H9 (cell line): ENCODE measurements at regions not wholly inside any gene's neighbourhood (a gene's known extent, or its start where the extent isn't known, plus 50 kb on each side); places are given as distances from the start of the nearest gene placed in this dataset.

Experiments
- DNase-seq: peaks from one replicate; pipeline ENCODE4 v3.0.0-alpha.2; 2017
- H2AFZ ChIP-seq: one replicate; pipeline ENCODE4 v1.6.1; 2013; ENCODE audit warnings: mild to moderate bottlenecking, low read length, control low read depth, moderate library complexity
- H2AK5ac ChIP-seq: 2 replicates; pipeline ENCODE4 v1.6.1; 2013; ENCODE audit warnings: low read length, control low read depth, mixed read lengths; ENCODE audit not compliant: insufficient read length
- H2BK120ac ChIP-seq: one replicate; pipeline ENCODE4 v1.6.1; 2013; ENCODE audit warnings: low read depth, mild to moderate bottlenecking, low read length, control low read depth, inconsistent platforms; ENCODE audit not compliant: poor library complexity, severe bottlenecking
- H2BK12ac ChIP-seq: 2 replicates; pipeline ENCODE4 v1.6.1; 2013; ENCODE audit warnings: low read length, control low read depth, mixed read lengths, low read depth; ENCODE audit not compliant: insufficient read length
- H2BK15ac ChIP-seq: 2 replicates; pipeline ENCODE4 v1.6.1; 2013; ENCODE audit warnings: low read depth, low read length, control low read depth
- H2BK20ac ChIP-seq: one replicate; pipeline ENCODE4 v1.6.1; 2013; ENCODE audit warnings: low read depth, mild to moderate bottlenecking, low read length, control low read depth, inconsistent platforms; ENCODE audit not compliant: poor library complexity, severe bottlenecking
- H2BK5ac ChIP-seq: 2 replicates; pipeline ENCODE4 v1.6.1; 2013; ENCODE audit warnings: low read length, control low read depth, mixed read lengths; ENCODE audit not compliant: insufficient read length
- H3K14ac ChIP-seq: 2 replicates; pipeline ENCODE4 v1.6.1; 2013; ENCODE audit warnings: low read length, control low read depth; ENCODE audit not compliant: insufficient read depth
- H3K18ac ChIP-seq: 2 replicates; pipeline ENCODE4 v1.6.1; 2013; ENCODE audit warnings: low read depth, mild to moderate bottlenecking, mixed read lengths, low read length, control low read depth; ENCODE audit not compliant: insufficient read length
- H3K23ac ChIP-seq: 2 replicates; pipeline ENCODE4 v1.6.1; 2013; ENCODE audit warnings: low read length, control low read depth, mixed read lengths, low read depth; ENCODE audit not compliant: insufficient read length
- H3K23me2 ChIP-seq: 2 replicates; pipeline ENCODE4 v1.6.1; 2013; ENCODE audit warnings: low read depth, mild to moderate bottlenecking, mixed read lengths, low read length, control low read depth; ENCODE audit not compliant: insufficient read length, poor library complexity, severe bottlenecking
- H3K27ac ChIP-seq: 2 replicates; pipeline ENCODE4 v1.5.1; 2013; ENCODE audit warnings: low read length, control low read depth, mixed read lengths, low read depth; ENCODE audit not compliant: insufficient read length
- H3K27me3 ChIP-seq: 2 replicates; pipeline ENCODE4 v1.6.1; 2013; ENCODE audit warnings: low read length, control low read depth, inconsistent platforms; ENCODE audit not compliant: insufficient read depth
- H3K4ac ChIP-seq: 2 replicates; pipeline ENCODE4 v1.6.1; 2013; ENCODE audit warnings: low read depth, mild to moderate bottlenecking, control low read depth, inconsistent platforms, low read length, moderate library complexity
- H3K4me1 ChIP-seq: 2 replicates; pipeline ENCODE4 v1.6.1; 2013; ENCODE audit warnings: low read length, control low read depth, inconsistent platforms; ENCODE audit not compliant: insufficient read depth
- H3K4me2 ChIP-seq: 2 replicates; pipeline ENCODE4 v1.6.1; 2013; ENCODE audit warnings: low read length, control low read depth, mixed read lengths; ENCODE audit not compliant: insufficient read length, insufficient read depth
- H3K56ac ChIP-seq: 2 replicates; pipeline ENCODE4 v1.6.1; 2013; ENCODE audit warnings: low read depth, mild to moderate bottlenecking, mixed read lengths, low read length, control low read depth; ENCODE audit not compliant: insufficient read length
- H3K79me1 ChIP-seq: 2 replicates; pipeline ENCODE4 v1.6.1; 2013; ENCODE audit warnings: low read depth, mild to moderate bottlenecking, moderate library complexity, low read length, control low read depth, inconsistent platforms; ENCODE audit not compliant: insufficient read depth, poor library complexity, severe bottlenecking
- H3K79me2 ChIP-seq: 2 replicates; pipeline ENCODE4 v1.6.1; 2013; ENCODE audit warnings: low read length, control low read depth, inconsistent platforms; ENCODE audit not compliant: insufficient read depth
- H3K9ac ChIP-seq: 2 replicates; pipeline ENCODE4 v1.6.1; 2013; ENCODE audit warnings: low read length, control low read depth, mixed read lengths; ENCODE audit not compliant: insufficient read length; ENCODE audit errors: extremely low read depth
- H3K9me3 ChIP-seq: one replicate; pipeline ENCODE4 v1.6.1; 2013; ENCODE audit warnings: low read depth, low read length, inconsistent platforms; ENCODE audit not compliant: control insufficient read depth
- H3T11ph ChIP-seq: one replicate; pipeline ENCODE4 v1.6.1; 2013; ENCODE audit warnings: mild to moderate bottlenecking, low read length, control low read depth, inconsistent platforms
- H4K20me1 ChIP-seq: one replicate; pipeline ENCODE4 v1.6.1; 2013; ENCODE audit not compliant: control insufficient read depth, insufficient read length, insufficient read depth
- H4K5ac ChIP-seq: 2 replicates; pipeline ENCODE4 v1.6.1; 2013; ENCODE audit warnings: low read depth, mild to moderate bottlenecking, mixed read lengths, low read length, control low read depth; ENCODE audit not compliant: insufficient read length
- H4K8ac ChIP-seq: replicated peaks from 2 replicates; pipeline ENCODE4 v1.6.1; 2013; ENCODE audit warnings: low read length, control low read depth, mixed read lengths, low read depth; ENCODE audit not compliant: insufficient read length
- H4K91ac ChIP-seq: 2 replicates; pipeline ENCODE4 v1.6.1; 2013; ENCODE audit warnings: low read depth, mild to moderate bottlenecking, moderate library complexity, mixed read lengths, low read length, control low read depth; ENCODE audit not compliant: insufficient read length
- H3K27ac Mint-ChIP-seq, 3 experiments: 2 replicates in 2 of 3; 3 replicates in 1 of 3; pipeline ENCODE4 v1.8.0; 2020 to 2021; ENCODE audit warnings: mixed read lengths in 3 of 3, mild to moderate bottlenecking in 1 of 3, moderate library complexity in 1 of 3
- H3K27me3 Mint-ChIP-seq: 2 replicates; pipeline ENCODE4 v1.8.0; 2021; ENCODE audit warnings: low read depth, mild to moderate bottlenecking, moderate library complexity, mixed read lengths
- H3K36me3 Mint-ChIP-seq, 3 experiments: 2 replicates in 2 of 3; 3 replicates in 1 of 3; pipeline ENCODE4 v1.8.0; 2020 to 2021; ENCODE audit warnings: low read depth in 3 of 3, mixed read lengths in 3 of 3; ENCODE audit not compliant: insufficient read depth in 1 of 3
- H3K4me1 Mint-ChIP-seq, 2 experiments: 2 replicates each; pipeline ENCODE4 v1.8.0; 2020; ENCODE audit warnings: mixed read lengths in 2 of 2
- H3K4me3 Mint-ChIP-seq, 2 experiments: 2 replicates in 1 of 2; 3 replicates in 1 of 2; pipeline ENCODE4 v1.8.0; 2020 to 2021; ENCODE audit warnings: mild to moderate bottlenecking in 2 of 2, mixed read lengths in 2 of 2, moderate library complexity in 1 of 2
- H3K9me3 Mint-ChIP-seq, 2 experiments: 2 replicates in 1 of 2; 3 replicates in 1 of 2; pipeline ENCODE4 v1.8.0; 2020; ENCODE audit warnings: mild to moderate bottlenecking in 2 of 2, mixed read lengths in 2 of 2, moderate library complexity in 1 of 2
- WGBS: extraction: QIAGEN DNeasy Blood & Tissue Kit; methylation state at CpG from one replicate; pipeline ENCODE4 v1.1.7; 2013; ENCODE audit warnings: missing lambda C conversion rate, low lambda C conversion rate, mixed read lengths; ENCODE audit not compliant: insufficient read length; ENCODE audit errors: extremely low coverage; 5-methylcytosine and 5-hydroxymethylcytosine counted together
- TF ChIP-seq, protein P1 (sequence below): fragments of 200-600 bp; sonication (generic); conservative IDR thresholded peaks from 3 replicates; pipeline ENCODE4 v1.8.0; 2021; ENCODE audit warnings: antibody characterized with exemption, mild to moderate bottlenecking

- H3K79me1 ChIP-seq, result no peaks in the 10 kb centered on the region
- H2AFZ ChIP-seq, result no peak overlapping the region
- WGBS, result no CpG with 5 or more reads among the region's 3 CpGs
- no peak overlapping the region for H2BK20ac ChIP-seq
- H3K27me3 ChIP-seq, result no peaks in the 10 kb centered on the region
- no peak for DNase-seq
- no peak overlapping the region for H3K14ac ChIP-seq
- no peaks in the 10 kb centered on the region for H3K27me3 Mint-ChIP-seq
- H3K23ac ChIP-seq, result no peak overlapping the region
- H4K91ac ChIP-seq, result no peak overlapping the region
- no peak overlapping the region for H2BK120ac ChIP-seq
- H3K9ac ChIP-seq, result no peak overlapping the region
- H3K4me3 Mint-ChIP-seq, result no peak overlapping the region
- no peak overlapping the region for H4K5ac ChIP-seq
- H3K9me3 ChIP-seq, result no peaks in the 10 kb centered on the region
- H3K18ac ChIP-seq, result no peak overlapping the region
- peaks cover 39 to 51% of the 10 kb centered on the region in 2 experiments for H3K4me1 Mint-ChIP-seq
- H2BK5ac ChIP-seq, result no peak overlapping the region
- TF ChIP-seq, protein P1, sequence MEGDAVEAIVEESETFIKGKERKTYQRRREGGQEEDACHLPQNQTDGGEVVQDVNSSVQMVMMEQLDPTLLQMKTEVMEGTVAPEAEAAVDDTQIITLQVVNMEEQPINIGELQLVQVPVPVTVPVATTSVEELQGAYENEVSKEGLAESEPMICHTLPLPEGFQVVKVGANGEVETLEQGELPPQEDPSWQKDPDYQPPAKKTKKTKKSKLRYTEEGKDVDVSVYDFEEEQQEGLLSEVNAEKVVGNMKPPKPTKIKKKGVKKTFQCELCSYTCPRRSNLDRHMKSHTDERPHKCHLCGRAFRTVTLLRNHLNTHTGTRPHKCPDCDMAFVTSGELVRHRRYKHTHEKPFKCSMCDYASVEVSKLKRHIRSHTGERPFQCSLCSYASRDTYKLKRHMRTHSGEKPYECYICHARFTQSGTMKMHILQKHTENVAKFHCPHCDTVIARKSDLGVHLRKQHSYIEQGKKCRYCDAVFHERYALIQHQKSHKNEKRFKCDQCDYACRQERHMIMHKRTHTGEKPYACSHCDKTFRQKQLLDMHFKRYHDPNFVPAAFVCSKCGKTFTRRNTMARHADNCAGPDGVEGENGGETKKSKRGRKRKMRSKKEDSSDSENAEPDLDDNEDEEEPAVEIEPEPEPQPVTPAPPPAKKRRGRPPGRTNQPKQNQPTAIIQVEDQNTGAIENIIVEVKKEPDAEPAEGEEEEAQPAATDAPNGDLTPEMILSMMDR, result no peak
- H3K79me2 ChIP-seq, result no peaks in the 10 kb centered on the region
- peaks cover 8% of the 10 kb centered on the region; the same call in 1 of the 2 replicates for H3K4me1 ChIP-seq
- H3K56ac ChIP-seq, result no peak overlapping the region
- no peak overlapping the region for H4K8ac ChIP-seq
- no peak overlapping the region for H2BK15ac ChIP-seq
- no peak overlapping the region for H3K4me2 ChIP-seq
- no peak overlapping the region for H3K4ac ChIP-seq
- H3K9me3 Mint-ChIP-seq, result no peaks in the 10 kb centered on the region; a peak in 1 of 5 replicates
- H3T11ph ChIP-seq, result no peak overlapping the region
- H3K27ac ChIP-seq, result no peak overlapping the region
- no peaks in the 10 kb centered on the region for H4K20me1 ChIP-seq
- no peak overlapping the region for H2BK12ac ChIP-seq
- no peaks in the 10 kb centered on the region for H3K23me2 ChIP-seq
- H2AK5ac ChIP-seq, result no peak overlapping the region
- no peaks in the 10 kb centered on the region for H3K36me3 Mint-ChIP-seq
- H3K27ac Mint-ChIP-seq, result no peak overlapping the region
Observed at GRCh38 chr4:11153171-11153750, 275.4 kb downstream of the HS3ST1 start.
